Neural progenitor cell (in vitro differentiated cells): ENCODE measurements at regions not wholly inside any gene's neighbourhood (a gene's known extent, or its start where the extent isn't known, plus 50 kb on each side); places are given as distances from the start of the nearest gene placed in this dataset.

ENCODE experiments used
- EZH2 ChIP-seq: fragments of 200-600 bp; sonication (generic); IDR thresholded peaks from 2 replicates; pipeline ENCODE4 v1.6.1; 2017; ENCODE audit warnings: antibody characterized with exemption, mild to moderate bottlenecking, moderate library complexity
- TF ChIP-seq, protein P1 (sequence below): fragments of 200-600 bp; sonication (generic); IDR thresholded peaks from 2 replicates; pipeline ENCODE4 v1.5.1; 2017; ENCODE audit warnings: antibody characterized with exemption, mild to moderate bottlenecking

DNA sequence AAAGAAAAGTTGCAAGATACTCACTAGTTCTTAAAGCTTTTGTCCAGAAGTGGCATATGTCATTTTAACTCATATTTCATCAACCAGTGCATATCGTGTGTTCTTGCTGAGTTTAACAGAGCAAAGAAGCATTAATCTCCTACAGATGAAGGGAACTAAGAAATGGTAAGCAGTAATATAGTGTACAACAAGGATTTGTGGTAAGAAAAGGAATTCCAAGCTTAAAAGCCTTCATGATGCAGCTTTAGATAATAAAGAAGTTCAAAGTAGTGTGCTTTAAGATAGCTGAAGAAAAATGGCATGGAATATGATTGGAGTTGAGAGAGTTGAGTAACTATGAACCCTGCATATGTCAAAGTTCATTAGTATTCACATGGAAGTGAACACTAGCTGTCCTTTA is 649.8 kb upstream of the FSHR start:
- TF ChIP-seq, protein P1, sequence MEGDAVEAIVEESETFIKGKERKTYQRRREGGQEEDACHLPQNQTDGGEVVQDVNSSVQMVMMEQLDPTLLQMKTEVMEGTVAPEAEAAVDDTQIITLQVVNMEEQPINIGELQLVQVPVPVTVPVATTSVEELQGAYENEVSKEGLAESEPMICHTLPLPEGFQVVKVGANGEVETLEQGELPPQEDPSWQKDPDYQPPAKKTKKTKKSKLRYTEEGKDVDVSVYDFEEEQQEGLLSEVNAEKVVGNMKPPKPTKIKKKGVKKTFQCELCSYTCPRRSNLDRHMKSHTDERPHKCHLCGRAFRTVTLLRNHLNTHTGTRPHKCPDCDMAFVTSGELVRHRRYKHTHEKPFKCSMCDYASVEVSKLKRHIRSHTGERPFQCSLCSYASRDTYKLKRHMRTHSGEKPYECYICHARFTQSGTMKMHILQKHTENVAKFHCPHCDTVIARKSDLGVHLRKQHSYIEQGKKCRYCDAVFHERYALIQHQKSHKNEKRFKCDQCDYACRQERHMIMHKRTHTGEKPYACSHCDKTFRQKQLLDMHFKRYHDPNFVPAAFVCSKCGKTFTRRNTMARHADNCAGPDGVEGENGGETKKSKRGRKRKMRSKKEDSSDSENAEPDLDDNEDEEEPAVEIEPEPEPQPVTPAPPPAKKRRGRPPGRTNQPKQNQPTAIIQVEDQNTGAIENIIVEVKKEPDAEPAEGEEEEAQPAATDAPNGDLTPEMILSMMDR, result no peak
- no peak for TF ChIP-seq EZH2
